Stomach (tissue), 8 donors: ENCODE measurements at regions not wholly inside any gene's neighbourhood (a gene's known extent, or its start where the extent isn't known, plus 50 kb on each side); places are given as distances from the start of the nearest gene placed in this dataset.

ENCODE experiments used
- DNase-seq, 2 donors: peaks; one replicate each; pipeline versions ENCODE4 v3.0.0 to v3.0.0-alpha.2; 2013 to 2019
- H3K27ac ChIP-seq, 5 donors: fragments of 200-600 bp in 4 of 5; sonication (generic) in 4 of 5; one replicate each; pipeline ENCODE4 v1.5.1; 2013 to 2019; ENCODE audit warnings: mild to moderate bottlenecking in 1 of 5, moderate library complexity in 1 of 5
- H3K27me3 ChIP-seq, 3 donors: fragments of 200-600 bp; sonication (generic); one replicate each; pipeline ENCODE4 v1.5.1; 2017 to 2019; ENCODE audit warnings: mixed run types in 1 of 3
- H3K36me3 ChIP-seq, 4 donors: fragments of 200-600 bp; sonication (generic); 1 replicate in 3 of 4; 2 replicates in 1 of 4; pipeline ENCODE4 v1.5.1; 2016 to 2019
- H3K4me1 ChIP-seq, 4 donors: fragments of 200-600 bp; sonication (generic); one replicate each; pipeline ENCODE4 v1.5.1; 2016 to 2019
- H3K4me3 ChIP-seq, 4 donors: fragments of 200-600 bp; sonication (generic) in 3 of 4; one replicate each; pipeline ENCODE4 v1.5.1; 2016 to 2019; ENCODE audit warnings: mild to moderate bottlenecking in 1 of 4
- H3K9me3 ChIP-seq, 4 donors: fragments of 200-600 bp; sonication (generic); one replicate each; pipeline ENCODE4 v1.5.1; 2016 to 2019
- EP300 ChIP-seq: sonication (generic); formaldehyde crosslinking; IDR thresholded peaks from one replicate; pipeline ENCODE4 v1.6.1; 2017; ENCODE audit warnings: antibody characterized with exemption
- POLR2A ChIP-seq, 4 donors: fragments of 450-650 bp; IDR thresholded peaks; one replicate each; pipeline ENCODE4 v1.6.1; 2016; ENCODE audit warnings: antibody characterized with exemption in 4 of 4, control low read depth in 2 of 4, mild to moderate bottlenecking in 1 of 4, moderate library complexity in 1 of 4
- POLR2AphosphoS5 ChIP-seq, 3 donors: sonication (generic); formaldehyde crosslinking; IDR thresholded peaks; one replicate each; pipeline ENCODE4 v1.6.1; 2016; ENCODE audit warnings: antibody characterized with exemption in 3 of 3
- WGBS, 5 donors: extraction: QIAGEN DNeasy Blood & Tissue Kit in 3 of 5; methylation state at CpG; one replicate each; pipeline versions ENCODE4 v1.1.5 to v1.1.7; 2013 to 2018; 5-methylcytosine and 5-hydroxymethylcytosine counted together
- intact Hi-C: fragments of 100-400 bp; cut with DNase I; formaldehyde crosslinking; loops from one replicate; pipeline ENCODE4 v1.15.1; 2023; ENCODE audit warnings: low total_unique reads
- TF ChIP-seq, protein P1 (sequence below), 7 experiments: fragments of 450-650 bp in 4 of 7; fragments of 200-600 bp in 3 of 7; sonication (generic) in 3 of 7; IDR thresholded peaks; one replicate each; pipeline ENCODE4 v1.5.1; 2016 to 2019; ENCODE audit warnings: antibody characterized with exemption in 7 of 7, control low read depth in 2 of 7, mild to moderate bottlenecking in 1 of 7
- donor health status: healthy with polysubstance abuse.
- donor health status: Bipolar disorder and iron deficiency.
- donor health status: healthy.

DNA sequence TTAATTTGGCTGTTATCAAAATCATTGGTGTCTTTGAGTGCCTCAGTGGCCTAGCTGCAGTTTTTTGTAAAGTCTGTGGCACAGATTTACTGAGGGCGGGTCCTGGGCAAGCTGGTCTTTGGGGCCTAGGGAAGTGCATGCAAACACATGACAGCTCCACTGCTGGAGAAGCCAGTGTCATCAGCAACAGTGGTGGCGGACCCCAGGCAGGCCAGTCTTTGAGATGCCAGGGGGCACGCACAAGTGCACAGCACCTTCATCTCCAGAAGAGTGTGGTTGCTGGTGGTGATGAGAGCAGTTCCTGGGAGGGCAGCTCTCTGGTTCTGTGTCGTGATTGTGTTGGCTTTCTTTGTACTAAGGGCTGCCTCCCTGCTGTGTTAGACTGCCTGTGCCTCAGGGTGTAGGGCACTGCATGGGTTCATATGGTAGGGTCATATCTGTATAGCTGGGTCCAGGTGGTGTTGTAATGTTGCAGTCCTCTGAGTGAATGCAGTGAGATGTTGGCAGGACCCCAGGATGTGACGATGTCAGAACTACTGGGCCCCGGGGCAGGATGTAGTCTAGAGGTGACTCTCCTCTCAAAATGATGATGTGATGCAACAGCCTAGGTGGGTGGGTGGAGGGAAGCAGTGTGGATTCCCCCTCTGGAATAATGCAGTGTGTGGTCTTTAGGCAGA lies 646.7 kb upstream of the CDH2 start:
- intact Hi-C loops = no loop called here
- 79 to 91% (median 88%) methylated on average over 4 to 6 of the region's 6 CpGs for WGBS, 5 donors
- Histone ChIP-seq H3K36me3 (no peaks in the 10 kb centered on the region), H3K4me1 (no peaks in the 10 kb centered on the region), H3K27ac (no peak overlapping the region), H3K4me3 (no peak overlapping the region), H3K27me3 (no peaks in the 10 kb centered on the region), H3K9me3 (peaks cover 0 to 8% (median 3%) of the 10 kb centered on the region in 4 donors)
- TF ChIP-seq POLR2AphosphoS5 (IDR thresholded peaks at IDR 0.05) (no peak), EP300 (no peak), POLR2A (IDR thresholded peaks at IDR 0.05) (no peak)
- no peak for DNase-seq

DNA sequence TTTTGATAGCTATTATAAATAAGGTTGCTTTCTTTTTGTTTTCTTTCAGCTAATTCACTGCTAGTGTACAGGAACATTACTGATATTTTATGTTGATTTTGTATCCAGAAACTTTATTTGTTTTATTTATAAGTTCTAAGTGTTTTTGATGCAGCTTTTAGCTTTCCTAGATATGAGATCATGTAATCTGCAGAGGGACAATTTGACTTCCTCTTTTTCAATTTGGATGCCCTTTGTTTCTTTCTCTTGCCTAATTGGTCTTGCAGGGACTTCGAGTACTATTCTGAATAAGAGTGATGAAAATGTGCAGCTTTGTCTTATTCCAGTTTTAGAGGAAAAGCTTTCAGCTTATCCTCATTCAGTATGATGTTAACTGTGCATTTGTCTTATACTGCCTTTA lies 643.4 kb upstream of the CDH2 start:
- no peaks in the 10 kb centered on the region for H3K36me3 ChIP-seq
- no peak for DNase-seq
- no peaks in the 10 kb centered on the region for H3K4me1 ChIP-seq
- intact Hi-C loops = no loop called here
- H3K9me3 ChIP-seq = peaks cover 0 to 8% (median 3%) of the 10 kb centered on the region in 4 donors
- H3K27me3 ChIP-seq = no peaks in the 10 kb centered on the region
- TF ChIP-seq, protein P1, sequence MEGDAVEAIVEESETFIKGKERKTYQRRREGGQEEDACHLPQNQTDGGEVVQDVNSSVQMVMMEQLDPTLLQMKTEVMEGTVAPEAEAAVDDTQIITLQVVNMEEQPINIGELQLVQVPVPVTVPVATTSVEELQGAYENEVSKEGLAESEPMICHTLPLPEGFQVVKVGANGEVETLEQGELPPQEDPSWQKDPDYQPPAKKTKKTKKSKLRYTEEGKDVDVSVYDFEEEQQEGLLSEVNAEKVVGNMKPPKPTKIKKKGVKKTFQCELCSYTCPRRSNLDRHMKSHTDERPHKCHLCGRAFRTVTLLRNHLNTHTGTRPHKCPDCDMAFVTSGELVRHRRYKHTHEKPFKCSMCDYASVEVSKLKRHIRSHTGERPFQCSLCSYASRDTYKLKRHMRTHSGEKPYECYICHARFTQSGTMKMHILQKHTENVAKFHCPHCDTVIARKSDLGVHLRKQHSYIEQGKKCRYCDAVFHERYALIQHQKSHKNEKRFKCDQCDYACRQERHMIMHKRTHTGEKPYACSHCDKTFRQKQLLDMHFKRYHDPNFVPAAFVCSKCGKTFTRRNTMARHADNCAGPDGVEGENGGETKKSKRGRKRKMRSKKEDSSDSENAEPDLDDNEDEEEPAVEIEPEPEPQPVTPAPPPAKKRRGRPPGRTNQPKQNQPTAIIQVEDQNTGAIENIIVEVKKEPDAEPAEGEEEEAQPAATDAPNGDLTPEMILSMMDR (IDR thresholded peaks at IDR 0.05) = no peak
- TF ChIP-seq POLR2AphosphoS5 (IDR thresholded peaks at IDR 0.05) = no peak
- no peak for TF ChIP-seq EP300
- no peak for TF ChIP-seq POLR2A (IDR thresholded peaks at IDR 0.05)
- H3K27ac ChIP-seq = no peak overlapping the region
- WGBS, 5 donors = 52 to 70% (median 64%) methylated on average over 1 of the region's 1 CpG
- no peak overlapping the region for H3K4me3 ChIP-seq

DNA sequence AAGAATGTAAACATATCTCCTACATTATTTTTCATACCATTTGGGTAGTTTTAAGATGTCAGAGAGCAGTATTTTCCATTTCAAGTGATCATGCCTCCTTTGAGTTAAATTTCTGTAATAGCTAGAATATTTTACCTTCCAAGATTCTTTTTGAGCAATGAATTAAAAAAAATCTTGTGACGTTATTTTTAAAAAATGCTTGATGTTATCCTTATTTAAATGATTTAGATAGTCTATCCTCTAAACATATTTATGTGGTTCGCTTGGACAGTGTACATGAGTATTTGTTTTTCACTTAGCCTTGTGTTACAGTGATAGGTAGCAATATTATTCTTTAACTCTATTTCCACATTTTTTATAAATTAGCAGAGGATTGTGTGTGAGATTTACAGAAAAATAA lies 639.2 kb upstream of the CDH2 start:
- TF ChIP-seq POLR2A (IDR thresholded peaks at IDR 0.05) (no peak), EP300 (no peak), POLR2AphosphoS5 (IDR thresholded peaks at IDR 0.05) (no peak)
- TF ChIP-seq, protein P1 (IDR thresholded peaks at IDR 0.05) = no peak
- H3K4me1 ChIP-seq = no peaks in the 10 kb centered on the region
- no peaks in the 10 kb centered on the region for H3K36me3 ChIP-seq
- no peak overlapping the region for H3K4me3 ChIP-seq
- no peak for DNase-seq
- no peaks in the 10 kb centered on the region for H3K9me3 ChIP-seq
- H3K27ac ChIP-seq = no peak overlapping the region
- H3K27me3 ChIP-seq = no peaks in the 10 kb centered on the region
- 63 to 75% (median 67%) methylated on average over 2 of the region's 2 CpGs for WGBS, 5 donors
- intact Hi-C loops = no loop called here

DNA sequence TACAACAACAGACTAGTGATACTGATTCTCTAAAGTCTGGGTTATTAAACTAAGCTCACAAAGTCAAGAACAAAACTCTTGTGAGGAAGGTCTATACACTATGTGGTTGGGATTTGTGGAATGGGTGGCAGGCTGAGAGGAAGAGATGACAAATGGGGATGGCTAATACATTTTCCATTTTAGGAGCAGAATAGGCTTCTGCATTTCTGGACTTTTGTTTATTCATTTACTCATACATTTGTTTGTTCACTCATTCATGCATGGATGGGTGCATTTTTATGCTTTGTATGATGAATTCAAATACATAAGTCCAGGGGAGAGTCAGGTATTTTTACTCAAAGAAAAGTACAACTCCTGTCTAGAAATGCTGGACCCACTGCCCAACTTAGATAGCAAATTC lies 637.4 kb upstream of the CDH2 start:
- H3K9me3 ChIP-seq = peaks cover 0 to 5% (median under 1%) of the 10 kb centered on the region in 4 donors
- TF ChIP-seq POLR2A (IDR thresholded peaks at IDR 0.05) (no peak), EP300 (no peak), POLR2AphosphoS5 (IDR thresholded peaks at IDR 0.05) (no peak)
- TF ChIP-seq, protein P1 (IDR thresholded peaks at IDR 0.05) = no peak
- no peak overlapping the region for H3K27ac ChIP-seq
- H3K27me3 ChIP-seq = no peaks in the 10 kb centered on the region
- intact Hi-C loops = no loop called here
- no peak overlapping the region for H3K4me3 ChIP-seq
- H3K4me1 ChIP-seq = no peaks in the 10 kb centered on the region
- H3K36me3 ChIP-seq = no peaks in the 10 kb centered on the region
- DNase-seq = no peak

DNA sequence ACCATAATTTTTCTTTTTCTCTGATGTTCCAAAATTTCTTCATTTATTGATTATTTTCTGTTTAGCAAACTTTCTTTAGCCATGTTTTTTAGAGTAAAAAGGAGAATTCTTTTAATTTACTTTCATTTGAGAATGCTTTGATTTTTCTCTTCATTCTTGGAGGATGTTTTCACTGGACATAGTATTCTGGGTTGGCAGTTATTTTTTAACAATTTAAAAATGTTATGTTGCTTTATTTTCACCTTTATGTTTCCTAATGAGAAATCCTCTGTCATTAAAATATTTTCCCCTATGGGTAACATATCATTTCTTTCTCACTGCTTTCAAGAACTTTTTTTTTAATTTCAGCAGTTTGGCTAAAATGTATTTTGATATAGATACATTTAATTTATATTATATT lies 631.4 kb upstream of the CDH2 start:
- no peak for TF ChIP-seq EP300
- no peak for TF ChIP-seq POLR2AphosphoS5 (IDR thresholded peaks at IDR 0.05)
- TF ChIP-seq, protein P1 (IDR thresholded peaks at IDR 0.05) = no peak
- no peak for TF ChIP-seq POLR2A (IDR thresholded peaks at IDR 0.05)
- no peak overlapping the region for H3K27ac ChIP-seq
- no peaks in the 10 kb centered on the region for H3K36me3 ChIP-seq
- H3K4me3 ChIP-seq = no peak overlapping the region
- DNase-seq = no peak
- no peaks in the 10 kb centered on the region for H3K4me1 ChIP-seq
- peaks cover 0 to 19% (median 12%) of the 10 kb centered on the region in 4 donors for H3K9me3 ChIP-seq
- intact Hi-C loops = no loop called here
- no peaks in the 10 kb centered on the region for H3K27me3 ChIP-seq
